ENCODE measurements at regions not wholly inside any gene's neighbourhood (a gene's known extent, or its start where the extent isn't known, plus 50 kb on each side); places are given as distances from the start of the nearest gene placed in this dataset.

- no peak for DNase-seq (ENCODE audit: low read depth in 3 of 3, low spot score in 2 of 3)
Observed at GRCh38 chr6:6518631-6519427, 69.7 kb upstream of the LY86 start.

- no peak for DNase-seq (ENCODE audit: low read depth in 3 of 3, low spot score in 2 of 3)
Observed at GRCh38 chr6:6521961-6522482, 66.5 kb upstream of the LY86 start.

- DNase-seq (ENCODE audit: low read depth in 3 of 3, low spot score in 2 of 3), result no peak
Observed at GRCh38 chr6:6522709-6523108, 65.8 kb upstream of the LY86 start.

- DNase-seq (ENCODE audit: low read depth in 3 of 3, low spot score in 2 of 3), result no peak
Observed at GRCh38 chr6:6524951-6525350, 63.6 kb upstream of the LY86 start.

GRCh38 chr6:6525933-6526332 lies 62.6 kb upstream of the LY86 start:
- DNase-seq (ENCODE audit: low read depth in 3 of 3, low spot score in 2 of 3), result no peak

- DNase-seq (ENCODE audit: low read depth in 3 of 3, low spot score in 2 of 3), result no peak
Observed at GRCh38 chr6:6529275-6529674, 59.2 kb upstream of the LY86 start.

- no peak for DNase-seq (ENCODE audit: low read depth in 3 of 3, low spot score in 2 of 3)
Observed at GRCh38 chr6:6533176-6533575, 55.3 kb upstream of the LY86 start.

GRCh38 chr6:6534399-6534798 lies 54.1 kb upstream of the LY86 start:
- DNase-seq (ENCODE audit: low read depth in 3 of 3, low spot score in 2 of 3), result no peak

- DNase-seq (ENCODE audit: low read depth in 3 of 3, low spot score in 2 of 3), result no peak
Observed at GRCh38 chr6:6537488-6538260, 50.8 kb upstream of the LY86 start.

GRCh38 chr6:6538261-6538660 lies 50.3 kb upstream of the LY86 start:
- DNase-seq (ENCODE audit: low read depth in 3 of 3, low spot score in 2 of 3), result no peak
